ENCODE measurements at regions not wholly inside any gene's neighbourhood (a gene's known extent, or its start where the extent isn't known, plus 50 kb on each side); places are given as distances from the start of the nearest gene placed in this dataset.

GRCh38 chr4:33518856-33519255 is 2725.5 kb downstream of the ARAP2 start:
- TF ChIP-seq EZH2 (IDR thresholded peaks at IDR 0.05; ENCODE audit: insufficient read depth, poor library complexity, severe bottlenecking), result no peak
- TF ChIP-seq EZH2phosphoT487 (IDR thresholded peaks at IDR 0.05; ENCODE audit: insufficient read depth, low read depth), result no peak
